HG02884 (cell line): ENCODE measurements at regions not wholly inside any gene's neighbourhood (a gene's known extent, or its start where the extent isn't known, plus 50 kb on each side); places are given as distances from the start of the nearest gene placed in this dataset.
"Not testable (repeated sequence)": the region's sequence is repeated elsewhere in the genome, so short reads cannot be mapped to it uniquely, and the experiment has no call there.

Experiments
- ATAC-seq: cut with Tn5 transposase; IDR thresholded peaks from one replicate; pipeline ENCODE4 v1.9.1; 2021; ENCODE audit warnings: mild to moderate bottlenecking, moderate library complexity; ENCODE audit not compliant: unreplicated experiment

- no peak for ATAC-seq
Measured at GRCh38 chr7:91618776-91619765, 261.4 kb downstream of the MTERF1 start.

- ATAC-seq: no peak
Measured at GRCh38 chr7:91620827-91621226, 259.7 kb downstream of the MTERF1 start.

- not testable (repeated sequence) for ATAC-seq
Measured at GRCh38 chr7:91627324-91627723, 253.2 kb downstream of the MTERF1 start.

GRCh38 chr7:91628742-91629141 lies 251.8 kb downstream of the MTERF1 start:
- ATAC-seq: no peak

- no peak for ATAC-seq
Measured at GRCh38 chr7:91630581-91631380, 249.7 kb downstream of the MTERF1 start.

GRCh38 chr7:91632234-91632940 lies 248.1 kb downstream of the MTERF1 start:
- ATAC-seq: no peak

- no peak for ATAC-seq
Measured at GRCh38 chr7:91633013-91633441, 247.5 kb downstream of the MTERF1 start.

GRCh38 chr7:91634485-91635177 lies 245.9 kb downstream of the MTERF1 start:
- no peak for ATAC-seq

GRCh38 chr7:91636129-91636724 lies 244.3 kb downstream of the MTERF1 start:
- peak; percentile 54 for ATAC-seq

GRCh38 chr7:91636728-91637127 lies 243.8 kb downstream of the MTERF1 start:
- no peak for ATAC-seq

GRCh38 chr7:91644256-91644655 lies 236.2 kb downstream of the MTERF1 start:
- no peak for ATAC-seq

- ATAC-seq: no peak
Measured at GRCh38 chr7:91645542-91645941, 235.0 kb downstream of the MTERF1 start.

- no peak for ATAC-seq
Measured at GRCh38 chr7:91651986-91652385, 228.5 kb downstream of the MTERF1 start.

- no peak for ATAC-seq
Measured at GRCh38 chr7:91653286-91653685, 227.2 kb downstream of the MTERF1 start.

- ATAC-seq: no peak
Measured at GRCh38 chr7:91655656-91656055, 224.8 kb downstream of the MTERF1 start.

- no peak for ATAC-seq
Measured at GRCh38 chr7:91656541-91657482, 223.7 kb downstream of the MTERF1 start.

- no peak for ATAC-seq
Measured at GRCh38 chr7:91657483-91658071, 222.9 kb downstream of the MTERF1 start.

- ATAC-seq: no peak
Measured at GRCh38 chr7:91659096-91659495, 221.4 kb downstream of the MTERF1 start.
